22Rv1 (cell line): ENCODE measurements at regions not wholly inside any gene's neighbourhood (a gene's known extent, or its start where the extent isn't known, plus 50 kb on each side); places are given as distances from the start of the nearest gene placed in this dataset.

Experiments
- CTCF ChIP-seq: fragments of 450-650 bp; IDR thresholded peaks from 2 replicates; pipeline ENCODE4 v1.5.1; 2017; ENCODE audit warnings: mild to moderate bottlenecking
- ZFX ChIP-seq: fragments of 450-650 bp; IDR thresholded peaks from 2 replicates; pipeline ENCODE4 v1.6.1; 2017; ENCODE audit warnings: antibody characterized with exemption, borderline replicate concordance

- no peak for TF ChIP-seq CTCF
- no peak for TF ChIP-seq ZFX
These were observed 138.4 kb upstream of the HNRNPA3 start for GRCh38 chr2:177074099-177074710.
